ENCODE measurements at regions not wholly inside any gene's neighbourhood (a gene's known extent, or its start where the extent isn't known, plus 50 kb on each side); places are given as distances from the start of the nearest gene placed in this dataset.
A peak's percentile ranks its signal among the peaks of the same experiment; 100 is the strongest.
"Not testable (repeated sequence)": the region's sequence is repeated elsewhere in the genome, so short reads cannot be mapped to it uniquely, and the experiment has no call there.

- Histone ChIP-seq H3K4me1 (no peaks in the 10 kb centered on the region), H3K4me3 (peak overlapping the region in 1 of 2 donors; percentile 46), H3K36me3 (no peaks in the 10 kb centered on the region), H3K27me3 (no peaks in the 10 kb centered on the region), H3K9me3 (no peaks in the 10 kb centered on the region), H3K27ac (no peak overlapping the region)
- DNase-seq (ENCODE audit: low spot score), result no peak
- no peak for TF ChIP-seq CTCF (IDR thresholded peaks at IDR 0.05)
Measured at GRCh38 chr1:112855152-112855828, 100.7 kb downstream of the SLC16A1 start.

GRCh38 chr1:112854368-112854984 is 101.5 kb downstream of the SLC16A1 start:
- H3K9me3 ChIP-seq; DNase-seq (ENCODE audit: low spot score); H3K27me3 ChIP-seq; H3K36me3 ChIP-seq; H3K4me1 ChIP-seq; H3K27ac ChIP-seq: not testable (repeated sequence)
- H3K4me3 ChIP-seq, result peak overlapping the region; percentile 19 to 46

GRCh38 chr1:112853915-112854314 is 102.1 kb downstream of the SLC16A1 start:
- not testable (repeated sequence) for DNase-seq (ENCODE audit: low spot score); H3K27me3 ChIP-seq; H3K4me1 ChIP-seq; H3K36me3 ChIP-seq; H3K4me3 ChIP-seq; H3K27ac ChIP-seq; H3K9me3 ChIP-seq

GRCh38 chr1:112852934-112853333 is 103.1 kb downstream of the SLC16A1 start:
- no peak for TF ChIP-seq CTCF (IDR thresholded peaks at IDR 0.05)
- no peak for DNase-seq (ENCODE audit: low spot score)
- peaks cover 0 to 8% of the 10 kb centered on the region in 2 donors for H3K4me1 ChIP-seq
- H3K27ac ChIP-seq, result no peak overlapping the region
- no peaks in the 10 kb centered on the region for H3K9me3 ChIP-seq
- H3K36me3 ChIP-seq, result no peaks in the 10 kb centered on the region
- peaks cover 0 to 6% of the 10 kb centered on the region in 2 donors for H3K27me3 ChIP-seq
- no peak overlapping the region for H3K4me3 ChIP-seq

- no peak overlapping the region for H3K27ac ChIP-seq
- TF ChIP-seq CTCF (IDR thresholded peaks at IDR 0.05), result no peak
- DNase-seq (ENCODE audit: low spot score), result no peak
- peaks cover 0 to 6% of the 10 kb centered on the region in 2 donors for H3K27me3 ChIP-seq
- no peak overlapping the region for H3K4me3 ChIP-seq
- no peaks in the 10 kb centered on the region for H3K9me3 ChIP-seq
- peaks cover 0 to 8% of the 10 kb centered on the region in 2 donors for H3K4me1 ChIP-seq
- no peaks in the 10 kb centered on the region for H3K36me3 ChIP-seq
Measured at GRCh38 chr1:112852276-112852675, 103.7 kb downstream of the SLC16A1 start.

GRCh38 chr1:112850034-112850757 is 105.8 kb downstream of the SLC16A1 start:
- no peak for DNase-seq (ENCODE audit: low spot score)
- peaks cover 0 to 8% of the 10 kb centered on the region in 2 donors for H3K4me1 ChIP-seq
- H3K4me3 ChIP-seq, result peak overlapping the region; percentile 31 to 48
- no peak overlapping the region for H3K27ac ChIP-seq
- no peak for TF ChIP-seq CTCF (IDR thresholded peaks at IDR 0.05)
- peaks cover 0 to 6% of the 10 kb centered on the region in 2 donors for H3K27me3 ChIP-seq
- H3K9me3 ChIP-seq, result no peaks in the 10 kb centered on the region
- no peaks in the 10 kb centered on the region for H3K36me3 ChIP-seq
